ENCODE measurements at regions not wholly inside any gene's neighbourhood (a gene's known extent, or its start where the extent isn't known, plus 50 kb on each side); places are given as distances from the start of the nearest gene placed in this dataset.

DNA sequence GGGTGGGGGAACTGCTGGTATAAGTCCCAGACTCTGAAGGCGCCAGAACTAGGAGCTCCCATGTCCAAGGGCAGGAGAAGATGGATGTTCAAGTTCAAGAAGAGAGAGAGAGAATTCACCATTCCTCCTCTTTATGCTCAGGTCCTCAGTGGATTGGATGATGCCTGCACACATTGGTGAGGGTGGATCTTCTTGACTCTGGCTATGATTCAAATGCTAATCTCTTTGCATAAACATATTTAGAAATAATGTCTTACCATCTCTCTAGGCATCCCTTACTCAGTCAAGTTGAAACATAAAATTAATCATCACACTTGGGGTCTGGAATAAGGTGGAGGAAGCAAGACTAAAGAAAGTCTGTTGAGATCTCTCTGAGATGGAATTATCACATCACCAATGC lies 210.6 kb upstream of the CHST9 start:
- TF ChIP-seq, protein P1, sequence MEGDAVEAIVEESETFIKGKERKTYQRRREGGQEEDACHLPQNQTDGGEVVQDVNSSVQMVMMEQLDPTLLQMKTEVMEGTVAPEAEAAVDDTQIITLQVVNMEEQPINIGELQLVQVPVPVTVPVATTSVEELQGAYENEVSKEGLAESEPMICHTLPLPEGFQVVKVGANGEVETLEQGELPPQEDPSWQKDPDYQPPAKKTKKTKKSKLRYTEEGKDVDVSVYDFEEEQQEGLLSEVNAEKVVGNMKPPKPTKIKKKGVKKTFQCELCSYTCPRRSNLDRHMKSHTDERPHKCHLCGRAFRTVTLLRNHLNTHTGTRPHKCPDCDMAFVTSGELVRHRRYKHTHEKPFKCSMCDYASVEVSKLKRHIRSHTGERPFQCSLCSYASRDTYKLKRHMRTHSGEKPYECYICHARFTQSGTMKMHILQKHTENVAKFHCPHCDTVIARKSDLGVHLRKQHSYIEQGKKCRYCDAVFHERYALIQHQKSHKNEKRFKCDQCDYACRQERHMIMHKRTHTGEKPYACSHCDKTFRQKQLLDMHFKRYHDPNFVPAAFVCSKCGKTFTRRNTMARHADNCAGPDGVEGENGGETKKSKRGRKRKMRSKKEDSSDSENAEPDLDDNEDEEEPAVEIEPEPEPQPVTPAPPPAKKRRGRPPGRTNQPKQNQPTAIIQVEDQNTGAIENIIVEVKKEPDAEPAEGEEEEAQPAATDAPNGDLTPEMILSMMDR (IDR thresholded peaks at IDR 0.05; ENCODE audit: low read depth, low read length, missing control alignments), result no peak
- no peak overlapping the region for H3K4me3 ChIP-seq (replicated peaks; ENCODE audit: low read depth, low read length)
- DNase-seq (ENCODE audit: extremely low read depth, low read depth), result no peak

- no peak overlapping the region for H3K4me3 ChIP-seq (replicated peaks; ENCODE audit: low read depth, low read length)
- TF ChIP-seq, protein P1 (IDR thresholded peaks at IDR 0.05; ENCODE audit: low read depth, low read length, missing control alignments), result no peak
Measured at GRCh38 chr18:27394687-27395086, 209.6 kb upstream of the CHST9 start.

GRCh38 chr18:27382567-27383216 lies 197.6 kb upstream of the CHST9 start:
- TF ChIP-seq, protein P1 (IDR thresholded peaks at IDR 0.05; ENCODE audit: low read depth, low read length, missing control alignments), result no peak
- no peak for DNase-seq (ENCODE audit: extremely low read depth, low read depth)
- no peak overlapping the region for H3K4me3 ChIP-seq (replicated peaks; ENCODE audit: low read depth, low read length)

More at GRCh38 chr18:27394687-27395086, 209.6 kb upstream of the CHST9 start:
- no peak for DNase-seq (ENCODE audit: extremely low read depth, low read depth)

DNA sequence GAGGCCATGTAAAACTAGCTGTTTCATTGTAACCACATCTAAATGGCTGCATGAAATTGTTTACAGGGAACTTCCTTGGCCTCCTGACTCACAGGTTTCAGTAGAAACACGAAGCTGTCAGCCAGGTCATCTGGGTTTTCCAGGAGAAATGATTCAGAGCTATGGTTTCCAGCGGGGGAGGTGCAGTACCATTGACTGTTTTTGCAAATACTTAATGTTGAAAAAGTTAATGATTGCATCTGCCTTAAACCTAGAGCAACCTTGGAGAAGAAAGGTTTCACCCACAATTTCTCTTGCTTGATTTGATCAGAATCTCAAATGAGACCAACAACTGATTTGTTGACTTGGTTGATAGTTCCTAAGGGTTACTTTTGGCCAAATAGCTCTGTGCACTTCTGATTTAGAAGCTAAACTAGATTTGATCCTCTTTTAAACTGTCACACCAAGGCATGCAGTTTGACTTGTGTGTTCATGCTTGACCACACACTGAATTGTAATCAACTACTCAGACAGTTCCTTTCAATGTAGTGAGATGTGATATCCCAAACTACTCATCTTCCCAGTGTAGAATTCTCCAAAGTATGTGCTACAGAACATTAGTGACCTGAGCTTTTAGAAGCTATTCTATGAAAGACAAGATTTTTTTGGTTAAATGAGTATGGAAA lies 193.5 kb upstream of the CHST9 start:
- DNase-seq (ENCODE audit: extremely low read depth, low read depth), result no peak

GRCh38 chr18:27377251-27377650 lies 192.1 kb upstream of the CHST9 start:
- H3K4me3 ChIP-seq (replicated peaks; ENCODE audit: low read depth, low read length), result no peak overlapping the region
- TF ChIP-seq, protein P1 (IDR thresholded peaks at IDR 0.05; ENCODE audit: low read depth, low read length, missing control alignments), result no peak
- no peak for DNase-seq (ENCODE audit: extremely low read depth, low read depth)

More for the DNA sequence above, 193.5 kb upstream of the CHST9 start:
- TF ChIP-seq, protein P1 (IDR thresholded peaks at IDR 0.05; ENCODE audit: low read depth, low read length, missing control alignments), result no peak
- no peak overlapping the region for H3K4me3 ChIP-seq (replicated peaks; ENCODE audit: low read depth, low read length)

GRCh38 chr18:27372386-27372785 lies 187.3 kb upstream of the CHST9 start:
- H3K4me3 ChIP-seq (replicated peaks; ENCODE audit: low read depth, low read length), result no peak overlapping the region
- TF ChIP-seq, protein P1 (IDR thresholded peaks at IDR 0.05; ENCODE audit: low read depth, low read length, missing control alignments), result no peak
- no peak for DNase-seq (ENCODE audit: extremely low read depth, low read depth)

All from HFF-Myc (cell line).